ENCODE measurements at regions not wholly inside any gene's neighbourhood (a gene's known extent, or its start where the extent isn't known, plus 50 kb on each side); places are given as distances from the start of the nearest gene placed in this dataset.

DNA sequence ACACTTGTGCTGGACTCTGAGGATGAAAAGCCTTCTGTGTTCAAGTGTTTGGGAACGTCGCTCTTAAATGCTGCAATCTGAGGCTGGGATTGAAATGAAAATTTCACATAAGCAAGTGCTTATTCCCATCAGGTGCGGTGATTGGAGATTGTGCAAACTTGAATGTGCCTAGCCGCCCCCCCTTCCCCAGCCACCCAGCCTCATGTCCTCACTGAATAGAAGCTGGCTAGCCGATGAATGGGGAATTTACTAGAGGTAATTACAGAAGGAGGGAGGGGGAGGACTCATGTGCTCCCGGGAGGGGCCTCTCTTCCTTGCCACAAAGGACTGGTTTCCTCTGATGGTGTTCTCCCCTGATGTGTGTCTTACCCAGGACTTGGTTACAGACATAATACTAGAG, 544.8 kb upstream of the EEF2KMT start:
- TF ChIP-seq ARNTL (CRISPR knock-in tag; IDR thresholded peaks at IDR 0.05; ENCODE audit: borderline replicate concordance, low read depth) (no peak), TOX (CRISPR knock-in tag; IDR thresholded peaks at IDR 0.05; ENCODE audit: borderline replicate concordance) (no peak)

Data from SK-N-SH treated with all-trans-retinoic acid at 6 μM for 48 hours (cell line).